GM18502 (cell line): ENCODE measurements at regions not wholly inside any gene's neighbourhood (a gene's known extent, or its start where the extent isn't known, plus 50 kb on each side); places are given as distances from the start of the nearest gene placed in this dataset.
"Not testable (repeated sequence)": the region's sequence is repeated elsewhere in the genome, so short reads cannot be mapped to it uniquely, and the experiment has no call there.

Source experiments
- ATAC-seq: cut with Tn5 transposase; IDR thresholded peaks from one replicate; pipeline ENCODE4 v1.9.1; 2021; ENCODE audit warnings: mild to moderate bottlenecking; ENCODE audit not compliant: unreplicated experiment, poor library complexity

DNA sequence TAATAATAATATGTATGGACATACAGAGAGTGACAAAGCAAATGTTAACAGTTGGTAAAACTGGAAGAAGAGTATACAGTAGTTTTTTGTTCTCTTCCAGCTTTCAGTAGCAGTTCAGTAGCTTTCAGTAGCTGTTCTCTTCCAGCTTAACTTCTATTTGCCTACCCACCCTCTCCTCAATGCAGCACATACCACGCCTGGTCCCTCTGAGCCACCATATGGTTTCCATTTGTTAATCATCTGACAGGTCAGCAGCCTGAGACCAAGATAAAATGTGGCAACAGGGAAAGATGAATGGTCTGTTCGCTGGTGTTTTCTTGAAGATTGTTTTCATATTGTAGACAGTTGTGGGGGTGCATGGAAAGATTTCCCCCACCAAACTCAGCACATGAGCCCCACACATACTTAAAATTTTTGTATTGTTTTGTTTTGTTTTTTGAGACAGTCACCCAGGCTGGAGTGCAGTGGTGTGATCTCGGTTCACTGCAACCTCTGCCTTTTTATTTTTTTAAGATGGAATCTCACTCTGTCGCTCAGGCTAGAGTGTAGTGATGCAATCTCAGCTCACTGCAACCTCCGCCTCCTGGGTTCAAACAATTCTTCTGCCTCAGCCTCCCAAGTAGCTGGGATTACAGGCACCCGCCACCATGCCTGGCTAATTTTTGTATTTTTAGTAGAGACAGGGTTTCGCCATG is 56.8 kb downstream of the ATP6V0E2 start:
- not testable (repeated sequence) for ATAC-seq

DNA sequence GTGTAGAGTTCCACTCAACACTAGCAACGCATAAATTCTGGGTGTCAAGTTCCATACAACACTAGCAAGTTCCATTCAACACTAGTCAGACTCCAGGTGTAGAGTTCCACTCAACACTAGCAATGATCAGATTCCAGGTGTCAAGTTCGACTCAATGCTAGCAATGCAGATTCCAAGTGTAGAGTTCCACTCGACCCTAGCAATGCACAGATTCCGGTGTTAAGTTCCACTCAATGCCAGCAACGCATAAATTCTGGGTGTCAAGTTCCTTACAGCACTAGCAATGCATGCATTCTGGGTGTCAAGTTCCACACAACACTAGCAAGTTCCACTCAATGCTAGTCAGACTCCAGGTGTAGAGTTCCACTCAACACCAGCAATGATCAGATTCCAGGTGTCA is 60.0 kb downstream of the ATP6V0E2 start:
- ATAC-seq, result not testable (repeated sequence)

DNA sequence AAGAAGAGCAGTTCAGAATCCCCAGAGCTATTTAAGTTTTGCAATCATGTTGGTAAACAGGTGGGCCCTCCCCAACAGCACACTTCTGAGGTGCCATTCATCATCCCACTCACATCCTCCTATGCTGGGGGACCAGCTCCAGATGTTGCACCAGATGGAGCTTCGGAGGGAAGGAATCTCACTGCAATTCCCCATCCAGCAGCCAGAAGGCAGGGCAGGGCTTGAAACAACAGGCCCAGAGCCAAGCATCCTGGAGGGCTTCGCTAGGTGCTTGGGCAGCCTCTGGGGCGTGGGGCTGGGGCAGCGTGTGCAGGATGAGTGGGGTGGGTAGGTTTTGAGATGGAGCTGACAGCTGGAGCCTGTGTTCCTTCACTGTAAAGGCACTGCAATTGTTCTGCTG is 73.6 kb downstream of the ATP6V0E2 start:
- ATAC-seq, result not testable (repeated sequence)

DNA sequence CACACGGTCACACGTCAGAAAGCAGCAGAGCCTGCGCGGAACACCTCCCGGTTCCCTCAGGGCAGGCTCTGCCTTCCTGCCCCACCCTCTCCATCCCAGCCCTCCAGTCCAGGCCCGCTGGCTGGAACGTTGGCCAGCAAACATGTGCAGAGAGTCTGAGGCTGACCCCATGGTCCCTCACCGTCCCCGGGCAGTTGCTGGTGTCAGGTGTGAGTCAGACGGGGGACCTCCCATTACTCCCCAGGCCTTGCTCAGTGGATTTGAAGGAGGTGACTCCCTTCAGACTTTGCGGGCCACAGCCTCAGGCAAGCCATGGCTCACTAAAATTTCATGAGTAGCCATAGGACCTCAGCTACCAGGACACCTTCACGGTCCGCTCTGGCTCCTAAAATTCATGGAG is 74.7 kb downstream of the ATP6V0E2 start:
- ATAC-seq, result not testable (repeated sequence)

DNA sequence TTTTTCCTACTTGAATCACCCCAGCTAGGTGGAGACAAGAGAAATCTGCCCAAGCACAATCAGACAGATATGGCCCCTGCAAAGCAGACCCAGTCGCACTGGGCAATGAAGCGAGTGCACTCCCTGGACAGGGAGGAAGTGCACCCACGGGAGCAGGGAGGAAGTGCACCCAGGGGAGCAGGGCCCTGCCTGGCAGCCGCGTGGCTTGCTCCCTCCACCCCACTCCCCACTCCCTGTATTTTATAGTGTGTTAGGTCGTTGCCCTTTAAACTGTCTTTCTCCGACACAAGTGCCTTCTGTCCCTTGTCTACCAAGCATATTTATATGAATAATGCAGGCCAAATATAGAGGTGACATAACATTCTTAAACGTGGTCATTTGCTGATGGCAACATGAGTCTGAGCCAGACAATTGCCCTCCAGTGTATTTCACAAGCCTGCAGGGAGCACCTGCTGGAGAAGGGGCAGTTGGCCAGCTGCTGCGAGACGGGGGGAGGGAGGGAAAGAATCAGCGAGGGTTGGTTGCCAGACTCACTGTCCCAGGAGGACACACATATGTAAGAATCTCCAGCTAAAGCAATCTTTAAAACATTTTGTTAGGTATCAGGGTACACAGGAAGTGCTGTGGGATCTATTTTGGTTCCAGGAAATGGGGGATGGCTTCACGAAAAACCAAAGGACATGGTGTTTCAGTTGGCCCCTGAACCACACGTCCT is 76.3 kb downstream of the ATP6V0E2 start:
- not testable (repeated sequence) for ATAC-seq

DNA sequence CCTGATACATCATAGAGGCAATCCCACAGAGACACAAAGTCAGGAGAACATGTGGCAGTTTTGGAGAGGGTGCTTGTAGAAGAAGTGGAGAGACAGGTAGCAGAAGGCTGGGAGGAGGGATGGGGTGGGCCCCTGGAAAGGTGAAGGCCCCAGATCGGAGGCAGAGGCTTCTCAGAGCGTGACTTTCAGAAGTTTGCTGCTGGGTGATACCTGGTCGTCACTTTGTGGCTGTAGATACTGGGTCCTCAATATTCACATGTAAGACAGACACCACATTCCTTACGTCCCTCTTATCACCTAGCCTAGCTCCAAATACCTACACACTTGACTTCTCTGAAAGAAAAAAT is 76.8 kb downstream of the ATP6V0E2 start:
- ATAC-seq, result not testable (repeated sequence)

DNA sequence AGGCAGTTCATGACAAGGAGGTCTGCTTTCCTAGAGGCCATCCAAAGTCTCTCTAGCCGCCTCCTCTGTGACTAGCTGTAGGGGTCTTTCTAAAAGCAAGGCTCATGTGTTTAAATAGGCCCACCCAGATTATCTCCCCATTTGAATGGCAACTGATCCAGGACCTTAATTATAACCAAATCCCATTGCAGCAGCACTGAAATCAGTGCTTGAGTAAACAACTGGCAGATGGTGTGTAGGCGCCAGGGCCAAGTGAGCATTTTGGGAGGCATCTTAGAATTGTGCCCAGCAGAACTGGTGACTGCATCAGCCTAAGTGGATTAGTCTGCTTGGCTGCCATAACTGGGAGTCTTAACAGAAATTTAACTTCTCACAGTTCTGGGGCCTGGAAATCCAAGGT is 77.8 kb downstream of the ATP6V0E2 start:
- ATAC-seq, result not testable (repeated sequence)

DNA sequence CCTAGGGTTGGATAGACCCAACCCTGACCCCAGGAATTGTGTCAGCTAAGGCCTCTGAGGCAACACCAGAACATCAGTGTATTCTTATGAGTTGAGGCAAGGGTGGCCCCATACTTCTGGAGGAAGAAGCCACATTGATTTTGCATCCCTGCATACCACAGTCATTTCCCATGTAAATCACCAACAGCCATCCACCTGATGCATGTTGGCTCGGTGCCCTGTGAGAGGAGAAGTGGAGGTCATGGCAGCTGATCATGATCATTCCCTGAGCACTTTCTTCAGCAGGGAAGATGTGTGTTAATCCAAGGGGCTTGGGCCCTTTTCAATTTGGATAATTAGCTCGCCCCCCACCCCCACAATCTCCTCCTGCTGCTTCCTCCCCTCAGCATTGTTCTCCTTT is 85.1 kb downstream of the ATP6V0E2 start:
- ATAC-seq, result not testable (repeated sequence)

DNA sequence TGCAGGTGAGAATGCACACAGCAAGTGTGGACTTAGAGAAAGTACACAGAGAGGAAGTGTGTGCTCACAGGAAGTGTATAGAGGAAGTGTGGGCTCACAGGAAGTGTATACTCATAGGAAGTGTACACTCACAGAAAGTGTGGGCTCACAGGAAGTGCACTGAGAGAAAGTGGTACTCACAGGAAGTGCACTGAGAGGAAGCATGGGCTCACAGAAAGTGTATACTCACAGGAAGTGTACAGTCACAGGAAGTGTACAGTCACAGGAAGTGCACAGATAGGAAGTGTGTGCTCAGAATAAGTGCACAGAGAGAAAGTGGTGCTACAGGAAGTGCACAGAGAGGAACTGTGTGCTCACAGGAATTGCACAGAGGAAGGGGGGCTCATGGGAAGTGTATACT is 87.1 kb downstream of the ATP6V0E2 start:
- ATAC-seq, result not testable (repeated sequence)

DNA sequence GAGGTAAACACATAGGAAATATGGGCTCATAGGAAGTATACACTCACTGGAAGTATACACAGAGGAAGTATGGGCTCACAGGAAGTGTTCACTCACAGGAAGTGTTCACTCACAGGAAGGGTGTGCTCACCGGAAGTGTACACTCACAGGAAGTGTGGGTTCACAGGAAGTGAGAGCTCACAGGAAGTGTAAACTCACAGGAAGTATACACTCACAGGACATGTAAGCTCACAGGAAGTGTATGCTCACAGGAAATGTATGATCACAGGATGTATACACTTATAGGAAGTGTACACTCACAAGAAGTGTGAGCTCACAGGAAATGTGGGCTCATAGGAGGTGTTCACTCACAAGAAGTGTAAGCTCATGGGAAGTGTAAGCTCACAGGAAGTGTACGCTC is 88.1 kb downstream of the ATP6V0E2 start:
- ATAC-seq, result not testable (repeated sequence)

DNA sequence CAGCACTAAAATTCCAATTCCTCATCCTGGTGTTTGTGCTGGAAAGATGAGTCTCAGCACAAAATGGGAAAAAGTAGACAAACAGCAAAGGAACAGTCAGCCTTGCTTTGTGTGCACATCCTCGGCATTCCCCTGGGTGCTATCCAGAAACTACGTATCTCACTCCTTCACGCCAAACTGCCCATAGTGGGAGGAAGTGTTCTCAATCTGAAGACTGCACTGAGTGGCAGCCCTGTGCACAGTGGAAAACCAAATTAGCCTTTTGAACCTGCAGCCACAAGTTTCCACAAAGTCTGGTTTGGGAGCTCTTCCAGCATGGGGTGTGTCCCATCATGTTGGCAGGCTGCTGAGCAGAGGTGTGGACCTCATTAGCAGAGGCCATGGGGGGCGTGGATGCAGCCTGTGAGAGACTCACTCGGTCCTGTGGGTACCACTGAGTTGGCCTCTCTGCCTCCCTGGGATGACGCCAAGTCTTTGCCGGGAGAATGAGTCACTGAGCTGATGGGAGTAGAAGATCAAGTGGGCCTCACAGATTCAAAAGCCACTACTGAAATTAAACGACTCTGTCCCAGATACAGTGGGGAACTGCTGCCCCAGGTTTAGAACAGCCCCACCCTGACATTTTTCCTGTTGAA is 89.0 kb downstream of the ATP6V0E2 start:
- ATAC-seq, result not testable (repeated sequence)

DNA sequence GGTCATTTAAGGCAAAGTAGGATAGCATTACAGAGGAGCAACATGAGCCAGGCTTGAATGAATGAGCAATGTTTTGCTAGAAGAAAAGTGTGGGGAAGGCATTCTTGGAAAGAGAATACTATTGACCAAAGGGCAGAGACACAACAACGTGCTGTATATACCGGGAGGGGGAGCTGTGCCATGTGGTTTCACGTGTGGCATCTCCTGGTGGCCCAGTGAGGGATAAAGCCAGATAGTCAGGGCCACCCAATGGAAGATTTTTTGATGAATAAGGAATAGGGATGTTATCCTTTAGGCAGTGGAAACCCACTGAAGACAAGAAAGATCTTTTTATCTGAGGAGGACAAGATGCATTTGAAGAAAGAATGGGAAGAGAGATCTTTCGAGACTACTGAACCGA is 90.2 kb downstream of the ATP6V0E2 start:
- ATAC-seq, result not testable (repeated sequence)

DNA sequence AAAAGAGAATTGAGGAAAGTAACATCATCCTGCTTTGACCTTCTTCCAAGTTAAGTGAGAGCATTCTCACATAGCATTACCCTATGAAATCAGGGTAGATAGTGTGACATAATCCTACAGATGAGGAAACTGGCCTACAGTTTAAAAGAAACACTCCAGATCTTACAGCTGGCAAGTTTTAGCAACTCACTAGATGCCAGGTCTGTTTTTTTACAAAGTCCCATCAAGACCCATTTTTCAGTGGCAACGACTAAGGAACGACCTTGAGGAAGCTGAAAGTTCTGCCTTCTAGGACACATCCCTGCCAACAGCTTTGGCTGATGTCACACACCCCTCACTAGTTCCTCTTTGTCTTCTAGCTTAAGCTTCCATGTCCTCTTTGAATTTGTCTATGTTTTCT is 92.7 kb downstream of the ATP6V0E2 start:
- not testable (repeated sequence) for ATAC-seq

DNA sequence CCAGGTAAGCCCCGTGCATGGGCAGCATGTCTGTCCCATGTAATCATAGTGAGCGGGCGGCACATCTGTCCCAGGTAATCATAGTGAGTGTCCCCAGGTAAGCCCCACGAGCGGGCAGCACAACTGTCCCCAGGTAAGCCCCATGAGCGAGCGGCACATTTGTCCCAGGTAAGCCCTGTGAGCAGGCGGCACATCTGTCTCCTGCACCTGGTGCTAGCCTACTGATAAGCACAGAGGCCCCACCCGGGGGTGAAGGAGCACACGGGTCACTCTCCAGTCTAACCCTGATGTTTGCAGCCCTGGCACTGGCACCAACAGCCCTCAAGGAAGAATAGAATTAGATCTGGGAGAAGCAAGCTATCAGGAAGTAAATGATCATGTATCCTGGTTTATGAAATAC is 99.2 kb downstream of the ATP6V0E2 start:
- ATAC-seq, result not testable (repeated sequence)

DNA sequence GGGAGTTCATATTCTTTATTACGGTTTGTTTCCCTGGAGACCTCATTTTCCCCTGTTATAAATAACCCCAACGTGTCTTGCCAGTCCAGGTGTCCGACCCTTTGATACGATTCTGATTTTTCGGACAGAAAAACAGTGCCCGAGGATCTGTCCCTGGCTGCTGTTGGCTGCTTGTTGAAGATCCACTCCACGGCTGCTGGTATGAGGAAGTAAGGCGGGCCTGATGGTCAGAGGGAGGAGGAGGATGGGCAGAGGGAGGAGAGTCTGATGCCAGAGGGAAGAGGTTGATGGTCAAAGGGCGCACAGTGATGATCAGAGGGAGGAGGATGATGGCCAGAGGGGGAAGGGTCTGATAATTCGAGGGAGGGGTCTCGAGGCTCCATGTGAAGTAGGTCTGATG is 99.9 kb downstream of the ATP6V0E2 start:
- not testable (repeated sequence) for ATAC-seq

DNA sequence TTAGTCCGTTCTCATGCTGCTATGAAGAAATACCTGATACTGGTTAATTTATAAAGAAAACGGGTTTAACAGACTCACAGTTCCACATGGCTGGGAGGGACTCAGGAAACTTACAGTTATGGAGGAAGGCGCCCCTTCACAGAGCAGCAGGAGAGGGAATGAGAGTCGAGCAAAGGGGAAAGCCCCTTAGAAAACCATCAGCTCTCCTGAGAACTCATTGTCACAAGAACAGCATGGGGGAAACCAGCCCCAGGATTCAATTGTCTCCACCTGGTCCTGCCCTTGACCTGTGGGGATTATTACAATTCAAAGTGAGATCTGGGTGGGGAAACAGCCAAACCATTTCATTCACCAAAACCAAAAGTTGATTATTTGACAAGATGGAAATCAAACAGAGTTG is 101.8 kb downstream of the ATP6V0E2 start:
- not testable (repeated sequence) for ATAC-seq

DNA sequence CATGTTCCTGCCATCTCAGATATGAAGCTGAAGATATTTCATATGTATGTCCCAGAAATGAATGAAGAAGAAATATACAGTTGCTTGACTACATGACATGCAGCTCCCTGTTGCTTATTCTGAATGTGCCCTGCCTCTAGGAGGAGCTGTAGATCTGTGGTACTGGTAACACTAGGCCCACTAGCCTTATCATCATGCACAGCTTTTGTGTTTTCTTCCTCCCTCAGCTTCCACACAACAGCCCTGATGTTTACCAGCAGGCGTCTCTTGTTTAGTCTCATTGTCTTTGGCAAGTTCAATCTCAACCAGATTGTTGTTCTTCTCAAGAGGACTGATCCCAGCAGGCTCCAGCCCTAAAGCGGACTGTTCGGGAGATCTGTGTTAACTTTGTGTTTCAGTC is 104.8 kb downstream of the ATP6V0E2 start:
- not testable (repeated sequence) for ATAC-seq

DNA sequence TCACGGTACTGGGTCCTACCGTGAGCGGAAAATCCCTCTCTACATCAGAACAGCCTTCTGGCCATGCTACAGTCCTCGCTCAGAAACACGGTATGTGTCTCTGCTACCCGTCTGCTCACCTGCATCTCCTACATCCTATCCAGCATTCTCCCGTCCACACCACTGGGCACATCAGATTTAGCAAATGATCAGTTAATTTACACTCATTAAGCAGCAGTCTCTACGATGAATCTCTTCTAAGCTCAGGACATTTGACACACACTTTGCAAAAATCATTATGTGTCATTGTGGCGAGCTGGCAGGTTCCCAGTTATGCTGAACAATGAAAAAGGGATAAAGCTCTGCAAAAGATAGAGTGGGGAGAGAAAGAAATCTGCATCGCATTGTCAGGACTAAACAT is 105.2 kb downstream of the ATP6V0E2 start:
- ATAC-seq, result not testable (repeated sequence)

DNA sequence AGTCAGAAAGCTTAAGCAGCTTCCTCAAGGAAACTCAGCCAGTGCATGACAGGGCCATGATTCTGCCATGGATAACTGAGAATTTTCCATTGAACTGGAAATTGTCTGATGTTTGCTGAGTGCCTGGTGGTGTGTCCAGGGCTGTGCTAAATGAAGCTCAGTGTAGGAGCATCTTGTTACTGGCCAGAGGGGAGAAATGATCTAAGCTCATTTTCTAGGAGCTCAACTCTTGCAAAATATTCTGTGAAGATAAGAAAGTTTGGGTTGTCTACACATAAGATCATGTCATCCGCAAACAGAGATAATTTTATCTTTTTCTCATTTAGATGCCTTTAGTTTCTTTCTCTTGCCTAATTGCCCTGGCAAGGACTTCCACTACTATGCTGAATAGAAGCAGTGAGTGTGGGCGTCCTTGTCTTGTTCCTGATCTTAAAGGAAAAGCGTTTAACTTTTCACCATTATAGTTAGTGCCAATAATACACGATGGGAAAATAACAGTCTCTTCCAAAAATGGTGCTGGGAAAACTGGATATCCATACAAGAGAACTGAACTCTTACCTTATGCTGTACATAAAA is 108.9 kb downstream of the ATP6V0E2 start:
- not testable (repeated sequence) for ATAC-seq

DNA sequence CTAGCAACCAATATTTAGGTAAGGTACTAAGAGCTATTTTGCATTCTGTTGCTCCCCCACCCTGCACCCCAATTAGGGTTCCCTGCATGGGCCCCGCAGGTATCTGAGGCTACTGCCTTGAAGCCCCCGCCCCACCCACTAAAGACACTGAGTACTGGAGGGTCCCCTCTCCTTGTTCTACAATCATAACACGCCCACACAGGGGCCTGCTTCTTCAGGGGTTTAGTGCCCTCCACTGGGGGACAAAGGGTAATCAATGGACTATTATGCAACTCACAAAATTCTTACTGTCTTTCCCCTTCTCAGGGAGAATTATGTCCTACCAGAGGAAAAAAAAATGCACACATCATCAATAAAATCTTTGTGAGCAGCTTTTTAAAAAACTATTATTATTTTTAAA is 113.1 kb downstream of the ATP6V0E2 start:
- ATAC-seq, result not testable (repeated sequence)
